ENCODE measurements at regions not wholly inside any gene's neighbourhood (a gene's known extent, or its start where the extent isn't known, plus 50 kb on each side); places are given as distances from the start of the nearest gene placed in this dataset.

GRCh38 chr5:30050056-30050815 lies 1143.2 kb upstream of the CDH6 start:
- TF ChIP-seq, protein P1, sequence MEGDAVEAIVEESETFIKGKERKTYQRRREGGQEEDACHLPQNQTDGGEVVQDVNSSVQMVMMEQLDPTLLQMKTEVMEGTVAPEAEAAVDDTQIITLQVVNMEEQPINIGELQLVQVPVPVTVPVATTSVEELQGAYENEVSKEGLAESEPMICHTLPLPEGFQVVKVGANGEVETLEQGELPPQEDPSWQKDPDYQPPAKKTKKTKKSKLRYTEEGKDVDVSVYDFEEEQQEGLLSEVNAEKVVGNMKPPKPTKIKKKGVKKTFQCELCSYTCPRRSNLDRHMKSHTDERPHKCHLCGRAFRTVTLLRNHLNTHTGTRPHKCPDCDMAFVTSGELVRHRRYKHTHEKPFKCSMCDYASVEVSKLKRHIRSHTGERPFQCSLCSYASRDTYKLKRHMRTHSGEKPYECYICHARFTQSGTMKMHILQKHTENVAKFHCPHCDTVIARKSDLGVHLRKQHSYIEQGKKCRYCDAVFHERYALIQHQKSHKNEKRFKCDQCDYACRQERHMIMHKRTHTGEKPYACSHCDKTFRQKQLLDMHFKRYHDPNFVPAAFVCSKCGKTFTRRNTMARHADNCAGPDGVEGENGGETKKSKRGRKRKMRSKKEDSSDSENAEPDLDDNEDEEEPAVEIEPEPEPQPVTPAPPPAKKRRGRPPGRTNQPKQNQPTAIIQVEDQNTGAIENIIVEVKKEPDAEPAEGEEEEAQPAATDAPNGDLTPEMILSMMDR (IDR thresholded peaks at IDR 0.05), result no peak
- no peak for TF ChIP-seq POLR2AphosphoS5 (IDR thresholded peaks at IDR 0.05)
- TF ChIP-seq POLR2A (IDR thresholded peaks at IDR 0.05), result no peak
